Stomach smooth muscle (tissue), 2 donors: ENCODE measurements at regions not wholly inside any gene's neighbourhood (a gene's known extent, or its start where the extent isn't known, plus 50 kb on each side); places are given as distances from the start of the nearest gene placed in this dataset.

Experiments
- H3K27ac ChIP-seq: one replicate; pipeline ENCODE4 v1.7.0; 2013; ENCODE audit warnings: mild to moderate bottlenecking, low read length, inconsistent platforms
- H3K27me3 ChIP-seq, 2 donors: one replicate each; pipeline ENCODE4 v1.7.0; 2013; ENCODE audit warnings: low read length in 2 of 2; ENCODE audit not compliant: insufficient read depth in 2 of 2, control insufficient read depth in 1 of 2
- H3K36me3 ChIP-seq, 2 donors: one replicate each; pipeline ENCODE4 v1.7.0; 2013; ENCODE audit warnings: low read length in 2 of 2; ENCODE audit not compliant: control insufficient read depth in 2 of 2, insufficient read depth in 2 of 2
- H3K4me1 ChIP-seq: one replicate; pipeline ENCODE4 v1.7.0; 2013; ENCODE audit warnings: low read length; ENCODE audit not compliant: control insufficient read depth, insufficient read depth
- H3K4me3 ChIP-seq, 2 donors: one replicate each; pipeline ENCODE4 v1.7.0; 2013; ENCODE audit warnings: low read length in 2 of 2
- H3K9ac ChIP-seq, 2 donors: one replicate each; pipeline ENCODE4 v1.7.0; 2013; ENCODE audit warnings: low read length in 2 of 2, mild to moderate bottlenecking in 1 of 2
- H3K9me3 ChIP-seq, 2 donors: one replicate each; pipeline ENCODE4 v1.7.0; 2013; ENCODE audit warnings: low read length in 2 of 2; ENCODE audit not compliant: control insufficient read depth in 2 of 2
- donor health status: healthy.
- donor health status: Pancreatic carcinoma.

- no peaks in the 10 kb centered on the region for H3K36me3 ChIP-seq
- H3K9me3 ChIP-seq: no peaks in the 10 kb centered on the region
- H3K27me3 ChIP-seq: no peaks in the 10 kb centered on the region
- no peak overlapping the region for H3K4me3 ChIP-seq
- no peak overlapping the region for H3K9ac ChIP-seq
- peaks cover 50% of the 10 kb centered on the region for H3K4me1 ChIP-seq
- H3K27ac ChIP-seq: peak overlapping the region; percentile 18
These were observed 463.4 kb upstream of the PROK2 start for GRCh38 chr3:72248389-72248761.

GRCh38 chr3:72247645-72248388, 462.9 kb upstream of the PROK2 start:
- no peak overlapping the region for H3K4me3 ChIP-seq
- H3K27me3 ChIP-seq: no peaks in the 10 kb centered on the region
- peak overlapping the region; percentile 11 for H3K27ac ChIP-seq
- H3K9me3 ChIP-seq: no peaks in the 10 kb centered on the region
- no peaks in the 10 kb centered on the region for H3K36me3 ChIP-seq
- peaks cover 53% of the 10 kb centered on the region for H3K4me1 ChIP-seq
- no peak overlapping the region for H3K9ac ChIP-seq

- Histone ChIP-seq H3K36me3 (no peaks in the 10 kb centered on the region), H3K27me3 (no peaks in the 10 kb centered on the region), H3K4me1 (peaks cover 57% of the 10 kb centered on the region), H3K4me3 (no peak overlapping the region), H3K9me3 (no peaks in the 10 kb centered on the region), H3K9ac (no peak overlapping the region), H3K27ac (peak overlapping the region; percentile 11)
These were observed 462.2 kb upstream of the PROK2 start for GRCh38 chr3:72247126-72247525.

- Histone ChIP-seq H3K4me1 (peaks cover 57% of the 10 kb centered on the region), H3K9me3 (no peaks in the 10 kb centered on the region), H3K27ac (peak overlapping the region; percentile 11), H3K4me3 (no peak overlapping the region), H3K27me3 (no peaks in the 10 kb centered on the region), H3K36me3 (no peaks in the 10 kb centered on the region), H3K9ac (no peak overlapping the region)
These were observed 461.7 kb upstream of the PROK2 start for GRCh38 chr3:72246685-72247084.

GRCh38 chr3:72245183-72245811, 460.3 kb upstream of the PROK2 start:
- Histone ChIP-seq H3K27me3 (no peaks in the 10 kb centered on the region), H3K27ac (peak overlapping the region; percentile 31), H3K4me3 (no peak overlapping the region), H3K9ac (no peak overlapping the region), H3K4me1 (peaks cover 54% of the 10 kb centered on the region), H3K36me3 (no peaks in the 10 kb centered on the region), H3K9me3 (no peaks in the 10 kb centered on the region)

- H3K27me3 ChIP-seq: no peaks in the 10 kb centered on the region
- no peak overlapping the region for H3K27ac ChIP-seq
- H3K4me1 ChIP-seq: peaks cover 57% of the 10 kb centered on the region
- no peaks in the 10 kb centered on the region for H3K36me3 ChIP-seq
- H3K9me3 ChIP-seq: no peaks in the 10 kb centered on the region
- H3K9ac ChIP-seq: no peak overlapping the region
- no peak overlapping the region for H3K4me3 ChIP-seq
These were observed 459.4 kb upstream of the PROK2 start for GRCh38 chr3:72244396-72244795.

GRCh38 chr3:72242326-72242725, 457.4 kb upstream of the PROK2 start:
- no peak overlapping the region for H3K4me3 ChIP-seq
- no peaks in the 10 kb centered on the region for H3K27me3 ChIP-seq
- H3K9ac ChIP-seq: no peak overlapping the region
- H3K36me3 ChIP-seq: no peaks in the 10 kb centered on the region
- no peak overlapping the region for H3K27ac ChIP-seq
- peaks cover 55% of the 10 kb centered on the region for H3K4me1 ChIP-seq
- no peaks in the 10 kb centered on the region for H3K9me3 ChIP-seq

- peaks cover 47% of the 10 kb centered on the region for H3K4me1 ChIP-seq
- no peaks in the 10 kb centered on the region for H3K9me3 ChIP-seq
- no peak overlapping the region for H3K9ac ChIP-seq
- no peak overlapping the region for H3K27ac ChIP-seq
- H3K36me3 ChIP-seq: no peaks in the 10 kb centered on the region
- no peak overlapping the region for H3K4me3 ChIP-seq
- H3K27me3 ChIP-seq: no peaks in the 10 kb centered on the region
These were observed 456.6 kb upstream of the PROK2 start for GRCh38 chr3:72241525-72241924.

GRCh38 chr3:72240531-72240930, 455.6 kb upstream of the PROK2 start:
- Histone ChIP-seq H3K9me3 (no peaks in the 10 kb centered on the region), H3K9ac (no peak overlapping the region), H3K4me1 (peaks cover 37% of the 10 kb centered on the region)

GRCh38 chr3:72238801-72239200, 453.9 kb upstream of the PROK2 start:
- Histone ChIP-seq H3K4me1 (peaks cover 34% of the 10 kb centered on the region), H3K36me3 (no peaks in the 10 kb centered on the region), H3K9me3 (no peaks in the 10 kb centered on the region), H3K4me3 (no peak overlapping the region), H3K9ac (no peak overlapping the region), H3K27me3 (no peaks in the 10 kb centered on the region), H3K27ac (no peak overlapping the region)

More at GRCh38 chr3:72240531-72240930, 455.6 kb upstream of the PROK2 start:
- H3K27me3 ChIP-seq: no peaks in the 10 kb centered on the region
- no peak overlapping the region for H3K4me3 ChIP-seq
- H3K36me3 ChIP-seq: no peaks in the 10 kb centered on the region
- H3K27ac ChIP-seq: no peak overlapping the region

GRCh38 chr3:72238010-72238691, 453.2 kb upstream of the PROK2 start:
- Histone ChIP-seq H3K27me3 (no peaks in the 10 kb centered on the region), H3K27ac (no peak overlapping the region), H3K9ac (no peak overlapping the region), H3K4me1 (peaks cover 34% of the 10 kb centered on the region), H3K4me3 (no peak overlapping the region), H3K9me3 (no peaks in the 10 kb centered on the region), H3K36me3 (no peaks in the 10 kb centered on the region)
